Panc1 (cell line): ENCODE measurements at regions not wholly inside any gene's neighbourhood (a gene's known extent, or its start where the extent isn't known, plus 50 kb on each side); places are given as distances from the start of the nearest gene placed in this dataset.

Experiments
- ATAC-seq: fragments of 200-7000 bp; cut with Tn5 transposase; 2 replicates; pipeline ENCODE4 v1.9.1; 2020; ENCODE audit warnings: mild to moderate bottlenecking, moderate library complexity
- BruUV-seq: library from RNA; stranded (reverse); fragments of 400-500 nt; replicated peaks from 2 replicates; lab custom pipeline; 2021; lab: Mats Ljungman, UMichigan
- CTCF ChIA-PET: fragments of 300-600 bp; sonication (Branson Sonifier 250); formaldehyde crosslinking; loops from one replicate; lab custom pipeline; 2022; ENCODE audit warnings: antibody characterized with exemption; lab: Charles Lee
- POLR2A ChIA-PET: fragments of 300-600 bp; sonication (Branson Sonifier 250); formaldehyde crosslinking; loops from one replicate; lab custom pipeline; 2022; ENCODE audit warnings: antibody characterized with exemption; lab: Charles Lee
- DNase-seq: peaks from one replicate; pipeline ENCODE4 v3.0.0-alpha.2; 2010; ENCODE audit warnings: low read depth, low spot score
- H3K27ac ChIP-seq: 2 replicates; pipeline ENCODE4 v1.5.1; 2011; ENCODE audit warnings: mild to moderate bottlenecking, low read length, inconsistent platforms
- H3K27me3 ChIP-seq: fragments of 200-500 bp; sonication (Bioruptor generic); 2 replicates; pipeline ENCODE4 v1.6.0; 2014; ENCODE audit warnings: low read length, inconsistent platforms; ENCODE audit not compliant: control insufficient read depth, insufficient read depth
- H3K36me3 ChIP-seq: fragments of 200-500 bp; sonication (Bioruptor generic); 2 replicates; pipeline ENCODE4 v1.5.1; 2014; ENCODE audit warnings: inconsistent platforms, mild to moderate bottlenecking, low read length, moderate library complexity; ENCODE audit not compliant: control insufficient read depth, insufficient read depth
- H3K4me1 ChIP-seq: 2 replicates; pipeline ENCODE4 v1.5.1; 2011; ENCODE audit warnings: inconsistent platforms, mild to moderate bottlenecking, low read length, moderate library complexity; ENCODE audit not compliant: control insufficient read depth, insufficient read depth
- H3K4me3 ChIP-seq, 2 experiments: 2 replicates each; pipeline ENCODE4 v1.5.1; 2011 to 2012; ENCODE audit warnings: low read depth in 2 of 2, low read length in 2 of 2, mild to moderate bottlenecking in 2 of 2, inconsistent platforms in 1 of 2, moderate library complexity in 1 of 2
- H3K9me3 ChIP-seq: fragments of 200-500 bp; sonication (Bioruptor generic); 2 replicates; pipeline ENCODE4 v1.5.1; 2014; ENCODE audit warnings: low read depth, mild to moderate bottlenecking, inconsistent platforms, low read length, moderate library complexity; ENCODE audit not compliant: control insufficient read depth, insufficient read depth
- POLR2AphosphoS5 ChIP-seq: IDR thresholded peaks from 2 replicates; pipeline ENCODE4 v1.6.1; 2012; ENCODE audit warnings: mild to moderate bottlenecking, low read depth, low read length, moderate library complexity
- REST ChIP-seq, 2 experiments: IDR thresholded peaks; 2 replicates each; pipeline ENCODE4 v1.6.1; 2011 to 2012; ENCODE audit warnings: low read depth in 2 of 2, control low read depth in 1 of 2, low read length in 1 of 2, mild to moderate bottlenecking in 1 of 2, moderate library complexity in 1 of 2; ENCODE audit not compliant: insufficient read depth in 1 of 2
- SIN3A ChIP-seq: IDR thresholded peaks from 2 replicates; pipeline ENCODE4 v1.6.1; 2012; ENCODE audit warnings: low read depth, mild to moderate bottlenecking, low read length, moderate library complexity, borderline replicate concordance; ENCODE audit not compliant: insufficient read depth
- TCF7L2 ChIP-seq: IDR thresholded peaks from 2 replicates; pipeline ENCODE4 v1.6.1; 2011; ENCODE audit warnings: mild to moderate bottlenecking, low read depth, low read length, inconsistent platforms
- in situ Hi-C: cut with HindIII; loops from 2 replicates; pipeline ENCODE4 v1.10.0; 2016; ENCODE audit warnings: low sequenced_read_pairs, low pct_unique_long_range_greater_than_20kb
- intact Hi-C: fragments of 100-400 bp; cut with micrococcal nuclease; formaldehyde crosslinking; loops from one replicate; pipeline ENCODE4 v1.10.0; 2022; ENCODE audit not compliant: unreplicated experiment
- TF ChIP-seq, protein P1 (sequence below): fragments of 450-650 bp; IDR thresholded peaks from 2 replicates; pipeline ENCODE4 v1.5.1; 2017; ENCODE audit warnings: mild to moderate bottlenecking

- ChIA-PET CTCF (no interaction called here), POLR2A (no interaction called here)
- H3K4me1 ChIP-seq = no peaks in the 10 kb centered on the region; the same call in none of the 2 replicates
- H3K36me3 ChIP-seq = no peaks in the 10 kb centered on the region
- H3K9me3 ChIP-seq = no peaks in the 10 kb centered on the region
- H3K27ac ChIP-seq = no peak overlapping the region
- ATAC-seq = no peak
- intact Hi-C loops (no loop called here), in situ Hi-C loops (no loop called here)
- H3K4me3 ChIP-seq = no peak overlapping the region
- H3K27me3 ChIP-seq = peaks cover 3% of the 10 kb centered on the region; the same call in 1 of the 2 replicates
- no peak for DNase-seq
- BruUV-seq = no TSS peak
- no peak for TF ChIP-seq TCF7L2
- TF ChIP-seq POLR2AphosphoS5 = no peak
- TF ChIP-seq, protein P1, sequence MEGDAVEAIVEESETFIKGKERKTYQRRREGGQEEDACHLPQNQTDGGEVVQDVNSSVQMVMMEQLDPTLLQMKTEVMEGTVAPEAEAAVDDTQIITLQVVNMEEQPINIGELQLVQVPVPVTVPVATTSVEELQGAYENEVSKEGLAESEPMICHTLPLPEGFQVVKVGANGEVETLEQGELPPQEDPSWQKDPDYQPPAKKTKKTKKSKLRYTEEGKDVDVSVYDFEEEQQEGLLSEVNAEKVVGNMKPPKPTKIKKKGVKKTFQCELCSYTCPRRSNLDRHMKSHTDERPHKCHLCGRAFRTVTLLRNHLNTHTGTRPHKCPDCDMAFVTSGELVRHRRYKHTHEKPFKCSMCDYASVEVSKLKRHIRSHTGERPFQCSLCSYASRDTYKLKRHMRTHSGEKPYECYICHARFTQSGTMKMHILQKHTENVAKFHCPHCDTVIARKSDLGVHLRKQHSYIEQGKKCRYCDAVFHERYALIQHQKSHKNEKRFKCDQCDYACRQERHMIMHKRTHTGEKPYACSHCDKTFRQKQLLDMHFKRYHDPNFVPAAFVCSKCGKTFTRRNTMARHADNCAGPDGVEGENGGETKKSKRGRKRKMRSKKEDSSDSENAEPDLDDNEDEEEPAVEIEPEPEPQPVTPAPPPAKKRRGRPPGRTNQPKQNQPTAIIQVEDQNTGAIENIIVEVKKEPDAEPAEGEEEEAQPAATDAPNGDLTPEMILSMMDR = no peak
- no peak for TF ChIP-seq SIN3A
- TF ChIP-seq REST (IDR thresholded peaks at IDR 0.05; ENCODE audit: insufficient read depth in 1 of 2, low read depth in 2 of 2, low read length in 1 of 2) = no peak
These were observed 197.4 kb upstream of the PRPS1L1 start for GRCh38 chr7:18225067-18225466.

DNA sequence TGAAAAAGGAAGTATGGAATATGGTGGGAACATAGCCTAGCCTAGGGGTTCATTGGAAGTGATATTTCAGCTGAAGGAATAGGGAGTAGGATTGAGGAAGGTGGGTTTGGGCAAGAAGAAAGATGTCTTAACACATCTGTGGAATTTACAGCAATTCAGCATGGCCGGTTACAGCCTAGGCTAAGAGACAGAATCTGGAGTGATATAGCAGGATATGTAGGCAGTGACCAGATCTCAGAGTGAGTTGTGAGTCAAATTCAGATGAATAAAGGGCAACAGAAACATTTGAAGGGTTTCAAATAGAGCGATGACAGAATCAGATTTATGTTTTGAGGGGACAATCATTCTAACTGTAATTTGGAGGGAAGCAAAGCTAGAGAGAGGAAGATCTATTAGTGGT is 199.0 kb upstream of the PRPS1L1 start:
- DNase-seq (no peak), ATAC-seq (no peak)
- ChIA-PET CTCF (no interaction called here), POLR2A (no interaction called here)
- in situ Hi-C loops = no loop called here
- no peak overlapping the region for H3K27ac ChIP-seq
- no peaks in the 10 kb centered on the region for H3K9me3 ChIP-seq
- TF ChIP-seq POLR2AphosphoS5 = no peak
- no peak for TF ChIP-seq REST (IDR thresholded peaks at IDR 0.05; ENCODE audit: insufficient read depth in 1 of 2, low read depth in 2 of 2, low read length in 1 of 2)
- TF ChIP-seq TCF7L2 = no peak
- TF ChIP-seq, protein P1 = no peak
- no peak for TF ChIP-seq SIN3A
- H3K36me3 ChIP-seq = no peaks in the 10 kb centered on the region
- no TSS peak for BruUV-seq
- no peaks in the 10 kb centered on the region; the same call in none of the 2 replicates for H3K4me1 ChIP-seq
- H3K27me3 ChIP-seq = peaks cover 3% of the 10 kb centered on the region; the same call in 1 of the 2 replicates
- no peak overlapping the region for H3K4me3 ChIP-seq
- intact Hi-C loops = no loop called here
